HUES48 (cell line): ENCODE measurements at regions not wholly inside any gene's neighbourhood (a gene's known extent, or its start where the extent isn't known, plus 50 kb on each side); places are given as distances from the start of the nearest gene placed in this dataset.
"Not testable (repeated sequence)": the region's sequence is repeated elsewhere in the genome, so short reads cannot be mapped to it uniquely, and the experiment has no call there.

Experiments
- H3K27ac ChIP-seq: one replicate; pipeline ENCODE4 v1.7.0; 2013; ENCODE audit warnings: low read depth, low read length, inconsistent platforms
- H3K27me3 ChIP-seq: 2 replicates; pipeline ENCODE4 v1.6.1; 2013; ENCODE audit warnings: mild to moderate bottlenecking, low read length; ENCODE audit not compliant: control insufficient read depth, insufficient read depth
- H3K36me3 ChIP-seq: 2 replicates; pipeline ENCODE4 v1.6.1; 2013; ENCODE audit warnings: low read length; ENCODE audit not compliant: control insufficient read depth, insufficient read depth
- H3K4me1 ChIP-seq: 2 replicates; pipeline ENCODE4 v1.6.1; 2013; ENCODE audit warnings: mild to moderate bottlenecking, low read length; ENCODE audit not compliant: control insufficient read depth, insufficient read depth
- H3K4me3 ChIP-seq: 2 replicates; pipeline ENCODE4 v1.5.1; 2013; ENCODE audit warnings: mild to moderate bottlenecking, low read depth, low read length
- H3K9ac ChIP-seq: 2 replicates; pipeline ENCODE4 v1.6.1; 2013; ENCODE audit warnings: mild to moderate bottlenecking, low read depth, low read length, moderate library complexity
- H3K9me3 ChIP-seq: 2 replicates; pipeline ENCODE4 v1.6.1; 2013; ENCODE audit warnings: low read length; ENCODE audit not compliant: control insufficient read depth, insufficient read depth

DNA sequence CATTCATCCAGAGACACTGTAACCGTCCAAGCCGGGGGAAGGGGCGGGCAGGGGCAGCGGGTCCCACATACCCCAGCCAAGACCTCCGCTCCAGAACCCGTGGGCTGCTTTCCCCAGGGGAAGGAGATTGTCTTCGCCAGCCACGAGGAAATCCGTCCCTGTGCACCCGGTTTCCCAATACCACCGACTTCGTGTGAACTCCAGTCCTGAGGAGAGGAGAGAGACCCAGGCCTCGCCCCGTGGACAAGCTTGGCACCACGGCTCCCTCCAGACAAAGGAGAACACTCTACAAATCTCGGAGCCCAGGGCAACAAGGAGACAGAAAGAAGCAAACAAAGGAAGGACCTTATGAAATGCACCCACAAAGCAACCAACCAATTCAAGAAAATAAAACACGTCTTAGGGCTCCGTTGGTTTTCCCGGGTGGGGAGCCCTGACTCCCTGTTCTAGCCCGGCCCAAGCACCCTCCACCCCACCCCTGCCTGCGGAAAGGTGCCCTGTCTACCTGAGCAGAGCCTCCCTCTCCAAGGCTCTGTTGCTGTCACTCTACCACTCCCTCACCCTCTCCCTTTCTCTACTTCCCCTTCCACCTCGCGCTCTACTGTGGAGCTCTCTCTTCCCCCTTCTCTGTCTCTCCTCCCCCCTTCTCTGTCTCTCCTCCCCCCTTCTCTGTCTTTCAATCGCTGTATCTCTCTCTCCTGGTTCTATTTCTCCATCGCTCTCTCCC is 1382.8 kb upstream of the DEFB115 start:
- H3K36me3 ChIP-seq = no peaks in the 10 kb centered on the region
- H3K4me1 ChIP-seq = no peaks in the 10 kb centered on the region
- no peak overlapping the region for H3K4me3 ChIP-seq
- H3K27ac ChIP-seq = no peak overlapping the region
- no peaks in the 10 kb centered on the region; the same call in 1 of the 2 replicates for H3K27me3 ChIP-seq
- H3K9ac ChIP-seq = no peak overlapping the region
- H3K9me3 ChIP-seq = peaks cover 80% of the 10 kb centered on the region

DNA sequence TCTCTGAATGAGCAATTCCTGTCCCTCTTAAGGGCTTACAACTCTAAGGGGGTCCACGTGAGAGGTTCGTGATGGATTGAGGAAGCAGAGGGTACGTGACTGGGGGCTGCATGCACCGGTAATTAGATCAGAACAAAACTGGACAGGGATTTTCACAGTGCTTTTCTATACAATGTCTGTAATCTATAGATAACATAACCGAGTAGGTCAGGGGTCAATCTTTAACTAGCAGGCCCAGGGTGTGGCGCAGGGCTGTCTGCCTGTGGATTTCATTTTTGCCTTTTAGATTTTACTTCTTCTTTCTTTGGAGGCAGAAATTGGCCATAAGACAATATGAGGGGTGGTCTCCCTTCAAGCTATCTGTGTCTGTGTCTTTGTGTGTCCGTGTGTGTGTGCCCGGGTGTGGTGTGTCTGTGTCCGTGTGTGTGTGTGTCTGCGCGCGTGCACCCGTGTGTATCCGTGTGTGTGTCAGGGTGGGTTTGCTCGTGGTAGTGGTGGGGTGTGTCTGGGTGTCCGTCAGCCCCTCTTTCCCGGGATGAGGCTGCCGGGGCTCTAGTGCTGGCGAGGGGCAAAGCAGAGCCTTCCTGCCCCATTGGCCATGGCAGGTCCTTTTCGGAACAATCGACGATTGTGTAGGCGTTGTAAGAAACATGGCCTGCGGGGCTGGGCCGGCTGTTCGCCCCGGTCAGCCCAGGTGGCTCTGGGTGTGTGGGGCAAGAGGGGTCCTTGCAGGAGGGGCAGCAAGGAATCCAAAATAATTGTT is 1382.0 kb upstream of the DEFB115 start:
- peaks cover 78% of the 10 kb centered on the region for H3K9me3 ChIP-seq
- not testable (repeated sequence) for H3K27me3 ChIP-seq, H3K9ac ChIP-seq

DNA sequence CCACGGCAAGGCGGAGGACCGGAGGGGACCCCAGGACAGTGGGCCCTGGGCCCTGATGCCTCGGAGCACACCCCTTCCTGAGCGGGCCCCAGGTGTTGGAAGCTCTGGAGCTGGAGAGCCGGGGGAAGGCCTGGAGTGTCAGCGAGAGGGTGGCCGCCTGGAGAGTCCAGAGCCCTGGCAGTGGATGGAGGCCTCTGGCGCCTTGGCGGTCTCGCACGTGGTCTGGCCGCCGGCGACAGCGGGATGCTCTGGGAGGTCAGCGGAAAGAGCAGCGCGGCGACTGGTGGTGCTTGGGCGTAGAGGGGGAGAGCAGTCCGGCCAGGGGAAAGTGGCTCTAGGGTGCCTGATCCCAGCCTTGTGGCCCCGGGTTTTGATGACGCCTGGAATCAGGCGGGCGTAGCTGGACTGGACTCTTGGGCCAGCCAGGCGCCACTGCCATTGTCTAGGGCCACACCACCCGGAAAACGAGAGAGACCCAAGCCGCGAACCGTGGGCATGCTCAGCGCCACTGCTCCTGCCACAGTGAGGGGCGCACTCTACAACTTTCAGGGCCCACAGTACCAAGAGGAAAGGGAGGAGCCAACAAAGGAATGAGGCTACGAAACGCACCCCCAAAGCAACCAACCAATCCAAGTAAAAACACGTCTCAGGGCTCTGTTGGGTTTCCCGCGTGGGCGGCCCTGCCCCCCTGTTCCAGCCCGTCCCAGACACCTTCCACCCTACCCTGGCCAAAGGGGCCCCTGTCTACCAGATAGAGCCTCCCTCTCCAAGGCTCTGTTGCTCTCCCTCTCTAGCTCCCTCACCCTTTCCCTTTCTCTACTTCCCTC is 1381.2 kb upstream of the DEFB115 start:
- peaks cover 83% of the 10 kb centered on the region for H3K9me3 ChIP-seq
- not testable (repeated sequence) for H3K4me3 ChIP-seq, H3K27ac ChIP-seq, H3K36me3 ChIP-seq, H3K27me3 ChIP-seq, H3K9ac ChIP-seq, H3K4me1 ChIP-seq

More for the DNA sequence above, 1382.0 kb upstream of the DEFB115 start:
- not testable (repeated sequence) for H3K4me3 ChIP-seq, H3K4me1 ChIP-seq, H3K36me3 ChIP-seq, H3K27ac ChIP-seq

DNA sequence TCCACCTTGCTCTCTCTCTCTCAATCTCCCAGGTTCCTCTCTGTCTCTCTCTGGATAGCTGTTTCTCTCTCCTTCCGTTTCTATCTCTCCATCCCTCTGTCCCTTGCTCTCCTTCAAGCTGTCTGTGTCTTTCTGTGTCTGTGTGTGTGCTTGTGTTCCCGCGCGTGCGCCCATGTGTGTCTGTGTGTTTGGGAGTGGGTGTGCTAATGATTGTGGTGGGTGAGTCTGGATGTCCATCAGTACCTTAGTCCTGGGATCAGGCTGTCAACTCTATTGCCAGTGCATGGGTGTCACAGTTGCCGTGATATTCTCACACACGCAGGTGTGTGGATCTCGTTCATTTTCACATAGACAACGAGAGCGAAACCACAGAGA is 1380.6 kb upstream of the DEFB115 start:
- Histone ChIP-seq H3K27ac (no peak overlapping the region), H3K9me3 (peaks cover 80% of the 10 kb centered on the region), H3K9ac (no peak overlapping the region), H3K36me3 (no peaks in the 10 kb centered on the region), H3K4me1 (no peaks in the 10 kb centered on the region), H3K27me3 (no peaks in the 10 kb centered on the region; the same call in 1 of the 2 replicates), H3K4me3 (no peak overlapping the region)

DNA sequence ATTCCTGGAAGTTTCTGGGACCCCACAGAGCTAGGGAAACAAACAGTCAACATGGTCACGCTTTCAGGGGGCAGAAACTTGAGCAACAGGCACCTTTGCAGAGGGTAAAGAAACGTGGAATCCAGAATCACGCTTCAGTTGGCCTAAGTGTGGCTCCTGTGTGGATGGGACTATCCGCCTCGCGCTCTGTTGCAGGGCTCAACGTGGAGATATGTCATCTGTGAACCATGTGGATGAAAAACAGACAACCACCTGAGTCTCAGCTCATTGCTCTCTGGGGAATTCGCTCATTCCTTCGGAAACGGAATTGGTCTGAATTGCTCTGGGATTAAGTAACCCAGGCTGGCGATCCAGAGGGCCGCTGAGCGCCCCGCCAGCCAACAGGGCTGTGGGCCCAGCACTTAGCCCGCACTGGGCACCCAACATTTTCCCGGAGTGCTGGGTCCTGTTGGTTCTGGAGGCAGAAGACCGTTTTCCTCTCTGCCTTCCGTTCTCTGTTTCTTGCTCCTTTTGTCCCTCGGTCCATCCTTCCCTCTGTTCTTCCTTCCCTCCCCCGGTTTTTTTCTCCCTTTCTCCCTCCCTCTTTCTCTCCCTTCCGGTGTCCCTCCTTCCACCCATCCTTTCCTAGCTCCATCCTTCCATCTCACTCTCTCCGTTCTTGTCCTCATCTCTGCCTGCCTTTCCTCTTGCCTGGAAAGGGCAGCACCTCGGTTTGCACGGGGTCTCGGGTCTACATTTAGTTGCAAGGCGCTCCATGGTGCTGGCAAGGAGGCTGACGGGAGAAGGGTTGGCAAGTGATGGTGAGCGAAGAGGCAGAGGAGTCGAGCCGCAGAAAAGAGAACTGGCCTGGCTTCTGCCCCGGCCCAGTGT is 1379.8 kb upstream of the DEFB115 start:
- H3K9me3 ChIP-seq = peaks cover 80% of the 10 kb centered on the region
- not testable (repeated sequence) for H3K27ac ChIP-seq

DNA sequence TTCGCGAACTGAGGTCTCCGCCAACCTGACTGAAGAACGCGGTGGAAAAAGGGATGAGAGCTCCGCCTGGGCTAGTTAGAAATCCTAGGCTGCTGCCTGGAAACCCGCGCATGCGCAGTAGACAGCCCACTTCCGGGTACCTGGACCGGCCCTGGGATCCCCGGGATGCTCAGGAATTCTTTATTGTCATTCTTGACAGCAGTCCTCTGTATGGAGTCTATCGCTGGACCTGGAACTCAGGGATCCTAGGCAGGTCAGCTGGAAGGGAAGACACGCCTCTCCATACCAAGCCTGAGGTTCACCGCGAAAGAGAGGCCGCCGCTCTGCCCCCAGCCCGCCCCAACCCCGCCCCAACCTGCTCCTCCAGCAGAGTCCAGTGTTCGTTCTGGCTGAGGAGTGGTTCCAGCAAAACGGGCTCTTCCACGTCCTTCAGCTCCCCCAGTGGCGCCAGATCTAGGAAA is 1379.2 kb upstream of the DEFB115 start:
- peaks cover 78% of the 10 kb centered on the region for H3K9me3 ChIP-seq
- H3K27me3 ChIP-seq = no peaks in the 10 kb centered on the region; the same call in 1 of the 2 replicates
- no peak overlapping the region for H3K4me3 ChIP-seq
- H3K9ac ChIP-seq = no peak overlapping the region
- H3K4me1 ChIP-seq = no peaks in the 10 kb centered on the region
- no peaks in the 10 kb centered on the region for H3K36me3 ChIP-seq
- no peak overlapping the region for H3K27ac ChIP-seq

More for the DNA sequence above, 1379.8 kb upstream of the DEFB115 start:
- H3K4me3 ChIP-seq, H3K9ac ChIP-seq, H3K4me1 ChIP-seq, H3K27me3 ChIP-seq, H3K36me3 ChIP-seq: not testable (repeated sequence)

DNA sequence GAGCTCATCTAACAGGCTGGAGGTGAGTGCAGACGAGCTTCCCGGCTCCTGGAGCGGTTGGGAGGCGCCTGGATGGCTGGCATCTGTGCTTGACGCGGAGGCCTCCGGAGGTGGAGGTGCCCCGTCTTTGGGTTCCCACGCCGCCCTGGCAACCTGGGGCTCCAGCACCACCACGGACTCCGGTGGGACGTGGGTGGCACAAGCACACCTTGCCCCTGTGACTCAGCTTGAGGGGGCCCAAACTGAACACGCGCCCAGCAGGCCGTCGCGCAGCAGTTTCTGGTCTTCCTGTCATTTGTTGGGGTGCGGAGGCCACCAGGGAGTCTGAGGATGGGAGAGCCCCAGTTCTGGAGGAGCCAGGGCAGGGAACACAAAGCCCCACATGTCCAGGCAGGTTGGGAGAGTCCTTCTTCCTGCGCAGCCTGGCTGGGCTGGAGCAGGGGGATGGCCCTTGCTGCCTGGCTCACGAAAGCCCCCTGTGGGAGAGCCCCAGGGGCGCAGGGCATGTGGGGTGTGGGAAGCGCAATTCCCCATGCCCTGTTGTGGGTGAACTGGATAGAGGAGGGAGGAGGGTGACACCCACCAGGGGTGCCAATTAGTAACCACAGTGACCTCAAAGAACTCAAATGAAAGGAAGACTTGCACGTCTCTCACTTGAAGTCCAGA is 1378.6 kb upstream of the DEFB115 start:
- Histone ChIP-seq H3K4me1 (no peaks in the 10 kb centered on the region), H3K9ac (no peak overlapping the region), H3K36me3 (no peaks in the 10 kb centered on the region), H3K27me3 (no peaks in the 10 kb centered on the region; the same call in 1 of the 2 replicates), H3K9me3 (peaks cover 79% of the 10 kb centered on the region), H3K27ac (no peak overlapping the region), H3K4me3 (no peak overlapping the region)

DNA sequence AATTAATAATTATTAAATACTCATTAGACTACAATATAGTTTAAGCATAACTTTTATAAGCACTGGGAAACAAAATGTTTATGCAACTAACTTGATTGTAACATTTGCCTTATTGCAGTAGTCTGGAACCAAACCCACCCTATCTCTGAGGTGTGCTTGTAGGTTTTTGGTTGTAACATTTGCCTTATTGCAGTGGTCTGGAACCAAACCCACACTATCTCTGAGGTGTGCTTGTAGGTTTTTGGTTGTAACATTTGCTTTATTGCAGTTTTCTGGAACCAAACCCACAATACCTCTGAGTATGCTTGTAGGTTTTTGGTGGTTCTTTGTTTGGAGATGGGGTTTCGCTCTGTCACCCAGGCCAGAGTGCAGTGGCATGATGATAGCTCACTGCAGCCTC is 1376.4 kb upstream of the DEFB115 start:
- H3K27me3 ChIP-seq, H3K36me3 ChIP-seq, H3K4me1 ChIP-seq, H3K4me3 ChIP-seq, H3K27ac ChIP-seq, H3K9ac ChIP-seq: not testable (repeated sequence)
- peaks cover 75% of the 10 kb centered on the region for H3K9me3 ChIP-seq

DNA sequence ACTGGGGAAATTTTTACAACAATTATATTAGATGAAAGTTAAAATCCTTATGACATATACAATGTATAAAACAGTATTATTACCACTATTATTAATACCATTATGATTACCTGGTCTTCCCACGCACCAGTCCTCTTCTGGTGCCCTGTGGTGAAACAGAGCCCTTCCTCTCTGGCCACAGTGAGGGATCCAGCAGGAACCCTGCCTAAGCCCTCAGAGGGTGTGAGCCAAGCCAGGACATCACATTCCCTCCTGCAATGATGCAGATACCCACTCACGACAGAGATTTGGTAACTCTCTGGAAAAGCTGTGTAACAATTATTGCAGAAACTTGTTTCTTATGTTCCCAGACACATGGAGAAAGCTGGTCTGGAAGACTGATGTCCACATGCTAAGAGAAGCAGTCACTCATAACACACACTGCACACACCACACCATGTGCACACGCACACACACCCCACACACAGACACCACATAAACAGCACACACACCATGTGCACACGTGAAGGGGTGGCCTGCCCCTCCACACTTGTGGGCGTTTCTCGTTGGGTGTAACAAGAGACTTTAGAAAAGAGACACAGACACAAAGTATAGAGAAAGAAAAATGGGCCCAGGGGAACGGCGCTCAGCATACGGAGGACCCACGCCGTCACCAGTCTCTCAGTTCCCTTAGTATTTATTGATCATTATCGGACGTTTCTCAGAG is 1373.8 kb upstream of the DEFB115 start:
- H3K27ac ChIP-seq, H3K9ac ChIP-seq, H3K36me3 ChIP-seq, H3K27me3 ChIP-seq, H3K4me1 ChIP-seq: not testable (repeated sequence)
- Histone ChIP-seq H3K9me3 (peaks cover 69% of the 10 kb centered on the region), H3K4me3 (peak overlapping the region; percentile 33; the same call in 1 of the 2 replicates)
